Epithelial cell of prostate (primary cell): ENCODE measurements at regions not wholly inside any gene's neighbourhood (a gene's known extent, or its start where the extent isn't known, plus 50 kb on each side); places are given as distances from the start of the nearest gene placed in this dataset.
"Not testable (repeated sequence)": the region's sequence is repeated elsewhere in the genome, so short reads cannot be mapped to it uniquely, and the experiment has no call there.

ENCODE experiments used
- DNase-seq: peaks from one replicate; pipeline ENCODE4 v3.0.0-alpha.2; 2011; ENCODE audit warnings: low read depth, low spot score
- H3K27ac ChIP-seq: fragments of 450-650 bp; 2 replicates; pipeline ENCODE4 v1.5.1; 2017; ENCODE audit warnings: mild to moderate bottlenecking

- no peak overlapping the region for H3K27ac ChIP-seq
- DNase-seq: no peak
Measured at GRCh38 chr15:88993662-88994061, 80.5 kb upstream of the MFGE8 start.

DNA sequence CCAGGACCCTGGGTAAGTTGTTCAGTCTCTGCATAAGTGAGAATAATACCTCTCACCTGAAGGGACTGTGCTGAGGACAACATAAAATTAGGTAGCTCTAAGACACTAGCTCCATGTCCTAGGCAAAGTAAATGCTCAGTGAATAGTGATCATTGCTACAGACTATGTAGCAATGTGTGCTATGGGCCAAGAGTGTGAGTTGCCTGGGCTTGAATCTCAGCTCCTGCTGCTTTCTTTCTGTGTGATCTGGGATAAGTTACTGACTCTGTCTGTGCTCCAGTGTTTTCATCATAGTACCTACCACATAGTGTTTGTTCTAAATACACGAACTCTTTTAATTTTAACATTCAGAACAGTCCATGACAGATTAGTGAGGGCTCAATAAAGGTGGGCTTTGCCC is 81.1 kb upstream of the MFGE8 start:
- H3K27ac ChIP-seq: no peak overlapping the region
- DNase-seq: no peak

- H3K27ac ChIP-seq: no peak overlapping the region
- DNase-seq: no peak
Measured at GRCh38 chr15:88995449-88995848, 82.3 kb upstream of the MFGE8 start.

- DNase-seq: no peak
- no peak overlapping the region for H3K27ac ChIP-seq
Measured at GRCh38 chr15:88997531-88997930, 84.4 kb upstream of the MFGE8 start.

- no peak for DNase-seq
- no peak overlapping the region for H3K27ac ChIP-seq
Measured at GRCh38 chr15:88998980-88999713, 86.0 kb upstream of the MFGE8 start.

GRCh38 chr15:89001708-89002275 is 86.5 kb upstream of the ABHD2 start:
- not testable (repeated sequence) for H3K27ac ChIP-seq

DNA sequence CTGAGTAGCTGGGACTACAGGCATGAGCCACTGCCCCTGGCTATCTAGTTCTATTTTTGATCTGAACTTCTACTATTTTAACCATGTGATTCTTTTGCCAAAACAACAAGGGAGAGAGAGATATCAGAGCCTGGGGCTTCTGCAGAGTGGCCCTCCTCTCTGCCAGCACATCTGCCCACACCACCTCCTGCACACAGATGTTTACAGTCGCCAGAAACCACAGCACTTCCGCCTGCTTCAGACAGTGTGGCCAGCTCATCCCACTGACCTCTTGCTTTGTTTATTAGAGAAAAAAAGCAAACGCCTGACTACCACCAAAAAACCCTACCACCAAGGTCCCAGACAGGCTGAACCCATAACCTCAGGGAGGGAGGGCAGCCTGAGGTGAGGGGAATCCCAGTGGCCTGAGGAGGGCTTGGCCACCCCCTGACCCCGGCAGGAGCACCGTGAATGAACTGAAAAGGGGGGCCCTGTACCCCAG is 85.9 kb upstream of the ABHD2 start:
- no peak for DNase-seq
- H3K27ac ChIP-seq: no peak overlapping the region

More at GRCh38 chr15:89001708-89002275, 86.5 kb upstream of the ABHD2 start:
- DNase-seq: not testable (repeated sequence)

- DNase-seq: no peak
- no peak overlapping the region for H3K27ac ChIP-seq
Measured at GRCh38 chr15:89002830-89003229, 85.4 kb upstream of the ABHD2 start.

DNA sequence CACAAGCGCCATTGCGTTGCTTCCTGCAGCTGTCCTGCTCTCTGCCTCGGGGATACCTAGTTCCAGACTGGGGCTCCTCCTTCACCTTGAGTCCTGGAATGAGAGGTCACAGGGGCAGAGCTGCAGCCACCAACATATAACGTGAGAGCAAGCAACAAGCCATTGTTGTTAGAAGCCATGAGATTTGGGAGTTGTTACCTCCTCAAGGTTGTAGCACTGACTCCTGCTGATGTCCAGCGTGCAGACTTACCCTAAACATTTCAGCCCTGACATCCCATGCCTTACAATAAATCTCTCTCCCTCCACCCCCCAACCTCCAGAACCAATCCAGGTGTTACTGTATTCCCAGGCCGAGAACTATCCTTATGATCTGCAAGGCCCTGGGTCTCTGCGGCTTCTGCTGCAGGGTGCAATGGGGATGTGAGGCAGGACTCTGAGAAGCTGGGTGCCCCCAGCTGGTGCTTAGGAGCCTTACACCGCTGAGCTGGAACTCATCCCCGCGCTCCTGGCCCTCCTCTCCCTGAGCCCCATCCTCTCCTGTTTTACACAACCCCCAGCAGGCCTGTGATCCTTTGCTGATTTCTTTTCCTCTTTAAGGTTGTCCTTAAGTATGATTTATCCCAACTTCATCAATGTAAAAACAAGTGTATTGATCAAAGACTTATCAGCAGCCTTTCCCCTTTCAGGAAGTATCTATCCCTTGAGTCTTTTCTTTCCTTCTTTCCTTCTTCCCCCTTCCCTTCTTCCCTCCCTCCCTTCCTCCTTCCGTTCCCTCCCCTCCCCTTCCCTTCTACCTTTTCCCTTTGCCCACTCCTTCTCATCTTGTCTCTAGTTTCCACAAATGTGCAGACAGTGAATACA is 84.2 kb upstream of the ABHD2 start:
- no peak overlapping the region for H3K27ac ChIP-seq
- no peak for DNase-seq

GRCh38 chr15:89004726-89005030 is 83.6 kb upstream of the ABHD2 start:
- no peak overlapping the region for H3K27ac ChIP-seq
- no peak for DNase-seq

- H3K27ac ChIP-seq, DNase-seq: not testable (repeated sequence)
Measured at GRCh38 chr15:89007527-89007926, 80.7 kb upstream of the ABHD2 start.

GRCh38 chr15:89007989-89008388 is 80.3 kb upstream of the ABHD2 start:
- no peak for DNase-seq
- no peak overlapping the region for H3K27ac ChIP-seq

- DNase-seq: no peak
- H3K27ac ChIP-seq: no peak overlapping the region
Measured at GRCh38 chr15:89009080-89009479, 79.2 kb upstream of the ABHD2 start.

- DNase-seq: no peak
- no peak overlapping the region for H3K27ac ChIP-seq
Measured at GRCh38 chr15:89015412-89016097, 72.7 kb upstream of the ABHD2 start.

GRCh38 chr15:89016549-89017041 is 71.7 kb upstream of the ABHD2 start:
- H3K27ac ChIP-seq: peak overlapping the region; percentile 53
- DNase-seq: peak; percentile 56

DNA sequence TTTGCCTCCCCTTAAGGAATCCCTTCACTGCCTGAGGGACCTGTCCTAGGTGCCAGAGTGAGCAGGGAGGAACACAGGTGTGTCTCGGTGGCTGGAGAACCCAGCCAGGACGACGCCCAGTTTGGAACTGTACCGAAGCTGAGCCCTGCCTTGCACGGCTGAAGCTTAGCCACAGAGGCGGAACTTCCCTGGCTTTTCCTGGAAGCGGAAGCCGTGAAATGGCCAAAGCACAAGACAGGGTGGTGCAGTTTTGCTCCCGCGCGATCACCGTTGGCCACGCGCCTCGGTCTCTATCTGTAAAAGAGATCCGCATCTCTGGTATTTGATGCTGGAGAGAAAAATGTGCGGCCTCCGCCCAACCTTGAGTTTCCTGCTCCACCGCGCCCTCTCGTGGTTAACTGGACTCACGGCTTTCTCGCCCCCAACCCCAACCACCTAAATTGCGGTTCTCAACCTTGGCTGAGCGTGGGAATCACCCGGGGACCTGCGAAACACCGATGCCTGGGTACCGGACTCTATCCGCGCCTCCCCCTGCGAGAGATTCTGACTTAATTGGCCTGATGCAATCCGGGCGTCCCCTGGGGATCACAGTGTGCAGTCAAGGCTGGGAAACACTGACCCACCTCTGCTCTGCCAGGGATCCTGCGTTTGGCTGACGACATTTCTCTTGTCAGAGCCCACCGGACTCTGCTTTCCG is 70.7 kb upstream of the ABHD2 start:
- no peak for DNase-seq
- peak overlapping the region; percentile 53 for H3K27ac ChIP-seq

- no peak overlapping the region for H3K27ac ChIP-seq
- DNase-seq: no peak
Measured at GRCh38 chr15:89018207-89018606, 70.0 kb upstream of the ABHD2 start.

DNA sequence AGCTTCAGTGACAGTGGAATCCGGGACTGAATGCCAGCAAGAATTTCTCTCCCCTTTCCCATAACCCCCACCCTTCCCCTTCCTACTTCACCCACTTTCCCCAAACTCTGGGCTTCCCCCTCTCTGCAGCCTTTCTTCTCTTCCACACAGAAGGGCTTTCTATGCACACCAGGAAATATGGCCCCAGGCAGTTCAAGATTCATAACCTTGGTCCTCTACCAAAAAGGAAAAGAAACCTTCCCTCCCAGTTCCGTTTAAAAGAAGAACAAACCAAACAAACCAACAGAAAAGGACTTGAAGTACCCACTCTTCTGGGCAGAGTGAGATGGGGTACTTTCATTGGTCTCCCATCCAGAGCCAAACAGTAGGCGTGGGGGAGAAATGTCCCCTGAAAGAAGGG is 68.8 kb upstream of the ABHD2 start:
- no peak for DNase-seq
- H3K27ac ChIP-seq: no peak overlapping the region

DNA sequence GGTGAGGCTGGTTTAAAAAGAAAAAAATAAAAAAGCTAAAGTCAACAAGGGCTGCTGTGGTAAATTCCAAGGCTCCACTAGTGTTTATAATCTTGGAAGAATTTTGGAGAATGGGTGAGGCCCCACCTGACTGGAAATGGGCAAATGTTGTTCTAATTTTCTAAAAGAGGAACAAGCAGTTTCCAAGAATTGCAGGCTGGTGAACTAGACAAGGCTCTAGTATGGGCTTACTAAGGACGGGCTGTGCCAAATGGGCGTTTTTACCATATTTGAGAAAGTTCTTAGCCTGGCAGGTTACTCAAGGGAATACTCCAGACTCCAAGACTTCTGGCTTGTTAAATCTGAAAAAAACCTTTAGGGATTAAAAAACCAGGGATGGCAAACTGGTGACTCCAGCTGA is 67.0 kb upstream of the ABHD2 start:
- H3K27ac ChIP-seq: no peak overlapping the region
- no peak for DNase-seq

GRCh38 chr15:89021886-89022285 is 66.4 kb upstream of the ABHD2 start:
- DNase-seq, H3K27ac ChIP-seq: not testable (repeated sequence)
